OCI-M2 (cell line): ENCODE measurements at regions not wholly inside any gene's neighbourhood (a gene's known extent, or its start where the extent isn't known, plus 50 kb on each side); places are given as distances from the start of the nearest gene placed in this dataset.
"Not testable (repeated sequence)": the region's sequence is repeated elsewhere in the genome, so short reads cannot be mapped to it uniquely, and the experiment has no call there.

ENCODE experiments used
- DNase-seq: peaks from one replicate; lab custom pipeline; 2025; ENCODE audit not compliant: unreplicated experiment; lab: John Stamatoyannopoulos, UW

DNA sequence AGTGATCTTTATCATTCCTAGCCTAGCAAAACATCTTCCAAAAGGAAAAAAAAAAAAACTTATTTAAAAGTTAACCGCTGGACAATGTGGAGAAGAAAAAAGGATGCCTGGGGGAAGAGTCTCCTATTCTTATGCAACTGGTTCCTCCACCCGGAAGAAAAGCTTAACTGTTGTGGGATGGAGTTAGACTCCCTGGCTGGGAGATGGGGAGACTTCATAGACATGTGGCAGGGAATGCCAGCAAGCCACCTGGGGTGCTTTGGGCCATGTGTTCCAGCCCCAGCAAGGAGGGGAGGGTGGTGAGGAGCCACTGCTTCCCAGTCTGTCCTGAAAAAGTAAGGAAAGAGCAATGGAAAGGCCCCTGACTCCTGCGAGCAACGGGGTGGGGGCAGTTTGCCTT, 119.4 kb upstream of the SPIN4 start:
- DNase-seq, result no peak

- DNase-seq, result no peak
Measured at GRCh38 chrX:63466690-63467089, 115.6 kb upstream of the SPIN4 start.

- DNase-seq, result no peak
Measured at GRCh38 chrX:63458981-63459380, 107.8 kb upstream of the SPIN4 start.

- DNase-seq, result no peak
Measured at GRCh38 chrX:63453571-63453970, 102.4 kb upstream of the SPIN4 start.

DNA sequence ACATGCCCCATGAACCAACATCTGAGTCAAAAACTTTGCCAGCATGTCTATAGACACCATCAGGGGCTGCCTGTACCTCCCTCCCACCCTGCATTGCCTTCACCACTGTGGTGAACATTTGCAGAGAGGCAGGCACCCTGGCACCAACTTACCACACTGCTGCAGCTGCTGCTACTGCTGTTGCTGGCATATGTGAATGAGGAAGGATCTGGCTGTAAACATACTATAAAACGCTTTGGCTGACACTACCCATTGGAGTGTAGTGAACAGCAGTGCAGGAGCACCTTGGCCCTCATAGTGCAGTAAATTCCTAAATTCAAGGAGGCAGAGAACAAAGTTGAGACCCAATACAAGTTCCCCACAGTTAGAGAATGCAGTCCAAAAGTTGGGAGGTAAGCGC, 90.6 kb upstream of the SPIN4 start:
- no peak for DNase-seq

GRCh38 chrX:63439580-63439979, 88.4 kb upstream of the SPIN4 start:
- DNase-seq, result no peak

DNA sequence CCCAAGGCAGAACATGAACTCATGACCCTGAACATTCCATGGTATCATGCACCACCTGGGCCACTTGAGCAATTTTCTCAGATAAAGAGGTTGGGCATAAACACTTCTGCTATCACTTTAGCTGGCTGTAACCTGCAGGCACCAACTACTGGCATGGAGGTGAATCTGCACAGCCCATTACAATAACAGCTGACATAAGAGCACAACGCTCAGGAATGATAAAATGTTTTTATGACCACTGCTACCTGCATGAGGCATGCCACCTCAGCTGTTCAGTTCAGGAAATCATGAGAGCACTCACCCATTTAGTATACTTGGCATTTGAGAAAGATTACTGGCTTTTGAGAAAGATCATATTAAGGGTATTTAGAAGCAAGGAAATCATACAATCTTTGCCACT, 85.7 kb upstream of the SPIN4 start:
- DNase-seq, result no peak

DNA sequence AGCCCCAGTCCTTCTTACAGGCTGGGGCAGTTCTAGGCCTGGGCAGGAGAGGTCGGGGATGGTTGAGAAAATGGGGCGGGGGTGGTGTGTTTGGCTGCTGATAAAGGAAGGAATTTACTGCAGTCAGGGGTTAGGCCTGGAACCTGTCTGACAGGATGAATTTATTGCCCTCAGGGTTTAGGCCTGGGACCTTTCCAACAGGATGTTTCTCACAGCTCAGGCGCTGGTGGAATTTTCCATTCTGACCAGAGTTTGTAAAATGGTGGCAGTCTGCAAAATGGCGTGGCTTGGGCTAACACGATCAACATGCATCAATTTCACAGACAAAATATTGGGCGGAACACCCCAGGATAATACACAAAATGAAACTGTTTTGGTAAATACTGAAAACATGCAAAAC, 83.5 kb upstream of the SPIN4 start:
- DNase-seq, result peak; percentile 36

DNA sequence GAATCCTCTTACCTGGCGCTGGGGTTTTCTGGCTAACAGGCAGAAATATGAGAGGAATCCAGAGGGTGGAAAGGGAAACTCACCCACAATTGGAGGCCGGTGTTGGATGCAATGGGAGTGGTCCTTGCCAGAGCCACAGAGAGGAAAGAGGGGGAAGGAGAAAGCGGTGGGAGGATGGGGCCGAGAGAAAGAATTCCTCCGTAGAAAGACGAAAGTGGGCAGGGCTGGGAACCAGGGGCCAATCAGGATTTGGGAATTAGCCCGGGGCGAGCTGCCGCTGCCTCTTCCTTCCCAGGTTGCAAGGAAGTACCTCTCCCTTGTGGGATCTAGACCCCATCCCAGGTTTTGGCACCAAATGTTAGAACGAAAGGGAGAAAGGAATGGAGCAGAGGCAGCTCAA, 83.1 kb upstream of the SPIN4 start:
- DNase-seq, result no peak

DNA sequence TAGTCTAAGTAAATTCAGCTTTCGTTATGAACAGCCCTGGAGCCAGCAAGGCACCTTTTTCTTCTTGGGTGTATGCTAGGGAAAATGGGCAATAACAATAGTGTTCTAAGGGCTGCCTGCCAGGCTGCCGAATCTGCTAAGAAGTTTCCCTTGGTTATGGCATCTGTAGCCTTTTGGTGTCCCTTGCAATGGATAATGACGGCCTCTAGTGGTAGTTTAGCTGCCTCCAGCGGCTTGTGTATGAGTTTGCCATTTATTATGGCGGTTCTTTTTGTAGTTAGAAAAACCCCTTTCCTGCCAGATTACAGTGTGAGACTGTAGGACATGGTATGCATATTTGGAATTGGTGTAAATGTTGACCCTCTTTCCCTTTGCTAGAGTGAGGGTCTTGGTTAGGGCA, 78.9 kb upstream of the SPIN4 start:
- no peak for DNase-seq

GRCh38 chrX:63428348-63428747, 77.2 kb upstream of the SPIN4 start:
- no peak for DNase-seq

GRCh38 chrX:63426519-63426918, 75.4 kb upstream of the SPIN4 start:
- no peak for DNase-seq

GRCh38 chrX:63424063-63424462, 72.9 kb upstream of the SPIN4 start:
- no peak for DNase-seq

DNA sequence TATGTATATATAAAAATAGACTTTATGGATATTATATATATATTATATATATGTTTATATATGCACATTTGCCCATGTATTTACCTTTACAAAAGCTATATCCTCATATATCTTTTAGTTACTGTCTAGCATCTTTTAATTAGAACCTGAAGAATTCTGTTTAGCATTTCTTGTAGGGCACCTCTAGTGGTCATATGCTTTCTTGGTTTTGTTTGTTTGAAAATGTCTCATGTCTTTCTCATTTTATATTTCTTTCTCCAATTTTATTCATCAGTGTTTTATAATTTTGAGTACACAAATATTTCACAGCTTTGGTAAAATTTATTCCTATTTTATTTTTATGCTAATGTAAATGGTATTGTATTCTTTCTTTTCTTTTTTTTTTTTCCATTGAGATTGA, 70.3 kb upstream of the SPIN4 start:
- DNase-seq, result no peak

DNA sequence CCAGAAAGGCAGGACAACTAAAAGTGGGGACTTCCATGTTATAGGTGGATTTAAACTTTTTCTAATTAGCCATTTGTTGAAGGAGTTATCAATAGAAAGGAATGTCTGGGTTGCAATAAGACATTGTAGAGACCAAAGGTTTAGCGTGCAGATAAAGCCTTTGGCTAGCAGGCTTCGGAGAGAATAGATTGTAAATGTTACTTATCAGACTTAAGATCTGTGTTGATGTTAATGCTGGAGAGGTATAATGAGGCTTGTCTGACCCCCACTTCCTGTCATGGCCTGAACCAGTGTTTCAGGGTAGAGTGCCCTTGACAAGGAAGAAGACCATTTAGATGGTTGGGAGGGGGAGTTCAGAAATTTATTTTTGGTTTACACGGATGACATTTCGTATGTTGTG, 67.1 kb upstream of the SPIN4 start:
- no peak for DNase-seq

- no peak for DNase-seq
Measured at GRCh38 chrX:63417649-63418048, 66.5 kb upstream of the SPIN4 start.

DNA sequence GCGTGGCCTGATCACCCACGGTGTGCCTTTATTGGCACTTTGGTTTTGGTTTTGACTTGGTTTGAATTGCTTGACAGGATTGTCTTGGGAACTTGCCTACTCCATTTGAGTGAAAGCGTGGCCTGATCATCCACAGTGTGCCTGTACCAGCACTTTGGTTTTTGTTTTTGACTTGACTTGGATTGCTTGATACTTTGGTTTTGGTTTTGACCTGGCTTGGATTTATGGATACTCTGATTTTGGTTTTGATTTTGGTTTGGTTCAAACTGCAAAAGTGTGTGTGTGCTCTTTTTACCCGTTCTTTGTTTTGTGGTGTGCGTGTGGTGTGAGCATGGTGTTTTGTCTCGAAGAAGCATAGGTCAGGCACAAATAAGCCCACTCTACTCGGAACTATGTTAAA, 58.8 kb upstream of the SPIN4 start:
- not testable (repeated sequence) for DNase-seq

- no peak for DNase-seq
Measured at GRCh38 chrX:63408050-63408449, 56.9 kb upstream of the SPIN4 start.

GRCh38 chrX:63404332-63404731, 53.2 kb upstream of the SPIN4 start:
- no peak for DNase-seq

DNA sequence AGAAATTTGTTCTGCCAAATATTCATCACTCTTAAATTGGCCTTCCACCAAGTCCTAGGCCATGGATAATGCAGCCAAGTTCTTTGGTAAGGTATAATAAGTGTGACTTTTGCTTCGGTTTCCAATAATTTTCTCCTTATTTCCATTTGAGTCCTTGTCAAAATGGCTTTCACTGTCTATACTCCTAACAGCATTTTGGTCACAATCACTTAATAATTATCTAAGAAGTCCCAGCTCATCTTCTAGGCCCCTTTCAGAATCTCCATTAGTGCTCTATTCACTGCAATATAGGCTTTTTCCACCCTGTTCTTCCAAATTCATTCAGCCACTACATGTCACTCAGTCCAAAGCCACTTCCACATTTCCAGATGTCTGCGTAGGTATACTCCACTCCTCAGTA, 51.0 kb upstream of the SPIN4 start:
- no peak for DNase-seq
